H1 (cell line): ENCODE measurements at regions not wholly inside any gene's neighbourhood (a gene's known extent, or its start where the extent isn't known, plus 50 kb on each side); places are given as distances from the start of the nearest gene placed in this dataset.

Experiments
- CHD2 ChIP-seq: IDR thresholded peaks from 2 replicates; pipeline ENCODE4 v1.6.1; 2012; ENCODE audit warnings: low read length, improper control_type of control experiment
- HDAC6 ChIP-seq: IDR thresholded peaks from one replicate; pipeline ENCODE4 v1.7.1; 2012; ENCODE audit warnings: low read depth, mild to moderate bottlenecking, inconsistent platforms, low read length, moderate library complexity
- KDM4A ChIP-seq: IDR thresholded peaks from one replicate; pipeline ENCODE4 v1.7.1; 2012; ENCODE audit warnings: low read depth, mild to moderate bottlenecking, moderate library complexity, low read length, inconsistent platforms; ENCODE audit not compliant: severe bottlenecking
- POLR2A ChIP-seq, 2 experiments: IDR thresholded peaks; 1 replicate in 1 of 2; 2 replicates in 1 of 2; pipeline ENCODE4 v1.6.1; 2011; ENCODE audit warnings: low read depth in 2 of 2, low read length in 2 of 2, mild to moderate bottlenecking in 2 of 2; ENCODE audit errors: control extremely low read depth in 1 of 2
- SUZ12 ChIP-seq: fragments of 200-600 bp; sonication (generic); IDR thresholded peaks from 2 replicates; pipeline ENCODE4 v1.6.1; 2012; ENCODE audit warnings: mild to moderate bottlenecking, inconsistent platforms, low read length, moderate library complexity, mixed read lengths
- TF ChIP-seq, protein P1 (sequence below): fragments of 300-600 bp; sonication (generic); IDR thresholded peaks from 2 replicates; pipeline ENCODE4 v1.7.1; 2012; ENCODE audit warnings: low read length, moderate library complexity, mild to moderate bottlenecking, inconsistent platforms; ENCODE audit not compliant: insufficient replicate concordance

DNA sequence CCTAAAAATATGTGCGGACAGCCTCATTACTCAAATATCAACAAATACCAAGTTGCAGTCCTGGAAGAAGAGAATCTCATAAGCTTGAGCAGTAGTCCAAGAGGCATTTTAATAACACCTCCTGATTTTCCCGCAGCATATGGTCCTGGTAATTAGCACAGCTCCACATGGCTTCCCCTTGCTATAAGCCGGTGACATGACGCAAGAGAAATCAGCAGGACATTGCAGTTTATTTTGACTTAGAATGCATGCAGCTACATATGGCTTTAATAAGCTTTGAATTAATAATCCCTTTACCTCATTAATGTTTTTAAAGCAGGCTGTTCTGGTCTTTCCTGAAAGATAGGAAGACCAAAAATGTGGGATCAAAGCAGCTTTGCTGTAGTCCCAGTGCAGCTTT, 137.6 kb downstream of the RAMP3 start (continued):
- TF ChIP-seq, protein P1, sequence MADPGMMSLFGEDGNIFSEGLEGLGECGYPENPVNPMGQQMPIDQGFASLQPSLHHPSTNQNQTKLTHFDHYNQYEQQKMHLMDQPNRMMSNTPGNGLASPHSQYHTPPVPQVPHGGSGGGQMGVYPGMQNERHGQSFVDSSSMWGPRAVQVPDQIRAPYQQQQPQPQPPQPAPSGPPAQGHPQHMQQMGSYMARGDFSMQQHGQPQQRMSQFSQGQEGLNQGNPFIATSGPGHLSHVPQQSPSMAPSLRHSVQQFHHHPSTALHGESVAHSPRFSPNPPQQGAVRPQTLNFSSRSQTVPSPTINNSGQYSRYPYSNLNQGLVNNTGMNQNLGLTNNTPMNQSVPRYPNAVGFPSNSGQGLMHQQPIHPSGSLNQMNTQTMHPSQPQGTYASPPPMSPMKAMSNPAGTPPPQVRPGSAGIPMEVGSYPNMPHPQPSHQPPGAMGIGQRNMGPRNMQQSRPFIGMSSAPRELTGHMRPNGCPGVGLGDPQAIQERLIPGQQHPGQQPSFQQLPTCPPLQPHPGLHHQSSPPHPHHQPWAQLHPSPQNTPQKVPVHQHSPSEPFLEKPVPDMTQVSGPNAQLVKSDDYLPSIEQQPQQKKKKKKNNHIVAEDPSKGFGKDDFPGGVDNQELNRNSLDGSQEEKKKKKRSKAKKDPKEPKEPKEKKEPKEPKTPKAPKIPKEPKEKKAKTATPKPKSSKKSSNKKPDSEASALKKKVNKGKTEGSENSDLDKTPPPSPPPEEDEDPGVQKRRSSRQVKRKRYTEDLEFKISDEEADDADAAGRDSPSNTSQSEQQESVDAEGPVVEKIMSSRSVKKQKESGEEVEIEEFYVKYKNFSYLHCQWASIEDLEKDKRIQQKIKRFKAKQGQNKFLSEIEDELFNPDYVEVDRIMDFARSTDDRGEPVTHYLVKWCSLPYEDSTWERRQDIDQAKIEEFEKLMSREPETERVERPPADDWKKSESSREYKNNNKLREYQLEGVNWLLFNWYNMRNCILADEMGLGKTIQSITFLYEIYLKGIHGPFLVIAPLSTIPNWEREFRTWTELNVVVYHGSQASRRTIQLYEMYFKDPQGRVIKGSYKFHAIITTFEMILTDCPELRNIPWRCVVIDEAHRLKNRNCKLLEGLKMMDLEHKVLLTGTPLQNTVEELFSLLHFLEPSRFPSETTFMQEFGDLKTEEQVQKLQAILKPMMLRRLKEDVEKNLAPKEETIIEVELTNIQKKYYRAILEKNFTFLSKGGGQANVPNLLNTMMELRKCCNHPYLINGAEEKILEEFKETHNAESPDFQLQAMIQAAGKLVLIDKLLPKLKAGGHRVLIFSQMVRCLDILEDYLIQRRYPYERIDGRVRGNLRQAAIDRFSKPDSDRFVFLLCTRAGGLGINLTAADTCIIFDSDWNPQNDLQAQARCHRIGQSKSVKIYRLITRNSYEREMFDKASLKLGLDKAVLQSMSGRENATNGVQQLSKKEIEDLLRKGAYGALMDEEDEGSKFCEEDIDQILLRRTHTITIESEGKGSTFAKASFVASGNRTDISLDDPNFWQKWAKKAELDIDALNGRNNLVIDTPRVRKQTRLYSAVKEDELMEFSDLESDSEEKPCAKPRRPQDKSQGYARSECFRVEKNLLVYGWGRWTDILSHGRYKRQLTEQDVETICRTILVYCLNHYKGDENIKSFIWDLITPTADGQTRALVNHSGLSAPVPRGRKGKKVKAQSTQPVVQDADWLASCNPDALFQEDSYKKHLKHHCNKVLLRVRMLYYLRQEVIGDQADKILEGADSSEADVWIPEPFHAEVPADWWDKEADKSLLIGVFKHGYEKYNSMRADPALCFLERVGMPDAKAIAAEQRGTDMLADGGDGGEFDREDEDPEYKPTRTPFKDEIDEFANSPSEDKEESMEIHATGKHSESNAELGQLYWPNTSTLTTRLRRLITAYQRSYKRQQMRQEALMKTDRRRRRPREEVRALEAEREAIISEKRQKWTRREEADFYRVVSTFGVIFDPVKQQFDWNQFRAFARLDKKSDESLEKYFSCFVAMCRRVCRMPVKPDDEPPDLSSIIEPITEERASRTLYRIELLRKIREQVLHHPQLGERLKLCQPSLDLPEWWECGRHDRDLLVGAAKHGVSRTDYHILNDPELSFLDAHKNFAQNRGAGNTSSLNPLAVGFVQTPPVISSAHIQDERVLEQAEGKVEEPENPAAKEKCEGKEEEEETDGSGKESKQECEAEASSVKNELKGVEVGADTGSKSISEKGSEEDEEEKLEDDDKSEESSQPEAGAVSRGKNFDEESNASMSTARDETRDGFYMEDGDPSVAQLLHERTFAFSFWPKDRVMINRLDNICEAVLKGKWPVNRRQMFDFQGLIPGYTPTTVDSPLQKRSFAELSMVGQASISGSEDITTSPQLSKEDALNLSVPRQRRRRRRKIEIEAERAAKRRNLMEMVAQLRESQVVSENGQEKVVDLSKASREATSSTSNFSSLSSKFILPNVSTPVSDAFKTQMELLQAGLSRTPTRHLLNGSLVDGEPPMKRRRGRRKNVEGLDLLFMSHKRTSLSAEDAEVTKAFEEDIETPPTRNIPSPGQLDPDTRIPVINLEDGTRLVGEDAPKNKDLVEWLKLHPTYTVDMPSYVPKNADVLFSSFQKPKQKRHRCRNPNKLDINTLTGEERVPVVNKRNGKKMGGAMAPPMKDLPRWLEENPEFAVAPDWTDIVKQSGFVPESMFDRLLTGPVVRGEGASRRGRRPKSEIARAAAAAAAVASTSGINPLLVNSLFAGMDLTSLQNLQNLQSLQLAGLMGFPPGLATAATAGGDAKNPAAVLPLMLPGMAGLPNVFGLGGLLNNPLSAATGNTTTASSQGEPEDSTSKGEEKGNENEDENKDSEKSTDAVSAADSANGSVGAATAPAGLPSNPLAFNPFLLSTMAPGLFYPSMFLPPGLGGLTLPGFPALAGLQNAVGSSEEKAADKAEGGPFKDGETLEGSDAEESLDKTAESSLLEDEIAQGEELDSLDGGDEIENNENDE, result no peak
- TF ChIP-seq HDAC6 (no peak), SUZ12 (no peak), KDM4A (no peak), POLR2A (IDR thresholded peaks at IDR 0.05; ENCODE audit: control extremely low read depth in 1 of 2, low read depth in 2 of 2, low read length in 2 of 2) (no peak), CHD2 (no peak)
